Dermis blood vessel endothelial cell (primary cell): ENCODE measurements at regions not wholly inside any gene's neighbourhood (a gene's known extent, or its start where the extent isn't known, plus 50 kb on each side); places are given as distances from the start of the nearest gene placed in this dataset.
"Not testable (repeated sequence)": the region's sequence is repeated elsewhere in the genome, so short reads cannot be mapped to it uniquely, and the experiment has no call there.

ENCODE experiments used
- DNase-seq: peaks from one replicate; pipeline ENCODE4 v3.0.0; 2010

- DNase-seq = no peak
These were observed 258.5 kb upstream of the DDX18 start for GRCh38 chr2:117555965-117556364.

GRCh38 chr2:117557626-117558025, 256.9 kb upstream of the DDX18 start:
- DNase-seq = no peak

- no peak for DNase-seq
These were observed 251.8 kb upstream of the DDX18 start for GRCh38 chr2:117562654-117563053.

GRCh38 chr2:117571590-117572349, 242.7 kb upstream of the DDX18 start:
- no peak for DNase-seq

GRCh38 chr2:117587310-117587709, 227.2 kb upstream of the DDX18 start:
- no peak for DNase-seq

GRCh38 chr2:117603060-117603459, 211.4 kb upstream of the DDX18 start:
- no peak for DNase-seq

GRCh38 chr2:117603567-117603966, 210.9 kb upstream of the DDX18 start:
- DNase-seq = no peak

- DNase-seq = no peak
These were observed 207.3 kb upstream of the DDX18 start for GRCh38 chr2:117607202-117607601.

GRCh38 chr2:117613101-117613500, 201.4 kb upstream of the DDX18 start:
- no peak for DNase-seq

GRCh38 chr2:117614296-117614695, 200.2 kb upstream of the DDX18 start:
- no peak for DNase-seq

- DNase-seq = no peak
These were observed 199.5 kb upstream of the DDX18 start for GRCh38 chr2:117614823-117615534.

- no peak for DNase-seq
These were observed 195.9 kb upstream of the DDX18 start for GRCh38 chr2:117618607-117619006.

- no peak for DNase-seq
These were observed 193.2 kb upstream of the DDX18 start for GRCh38 chr2:117621326-117621725.

GRCh38 chr2:117623175-117623574, 191.3 kb upstream of the DDX18 start:
- DNase-seq = not testable (repeated sequence)

GRCh38 chr2:117631152-117631945, 183.1 kb upstream of the DDX18 start:
- no peak for DNase-seq

- no peak for DNase-seq
These were observed 179.0 kb upstream of the DDX18 start for GRCh38 chr2:117635481-117635880.

- DNase-seq = no peak
These were observed 175.1 kb upstream of the DDX18 start for GRCh38 chr2:117639401-117639800.

- no peak for DNase-seq
These were observed 170.1 kb upstream of the DDX18 start for GRCh38 chr2:117644403-117644802.

GRCh38 chr2:117645458-117645857, 169.0 kb upstream of the DDX18 start:
- no peak for DNase-seq

GRCh38 chr2:117646099-117646498, 168.4 kb upstream of the DDX18 start:
- no peak for DNase-seq

- DNase-seq = no peak
These were observed 167.6 kb upstream of the DDX18 start for GRCh38 chr2:117646872-117647271.

GRCh38 chr2:117656546-117656945, 157.9 kb upstream of the DDX18 start:
- no peak for DNase-seq

GRCh38 chr2:117661619-117662018, 152.9 kb upstream of the DDX18 start:
- no peak for DNase-seq

GRCh38 chr2:117674172-117674571, 140.3 kb upstream of the DDX18 start:
- DNase-seq = no peak
